ENCODE measurements at regions not wholly inside any gene's neighbourhood (a gene's known extent, or its start where the extent isn't known, plus 50 kb on each side); places are given as distances from the start of the nearest gene placed in this dataset.

GRCh38 chr17:77564278-77564920, 394.1 kb upstream of the TNRC6C start:
- H3K9me3 ChIP-seq (ENCODE audit: low read length) = no peaks in the 10 kb centered on the region
- TF ChIP-seq EZH2 (conservative IDR thresholded peaks at IDR 0.05; ENCODE audit: low read depth, low read length) (no peak), ZNF749 (CRISPR knock-in tag; IDR thresholded peaks at IDR 0.05; ENCODE audit: borderline replicate concordance) (no peak), BCL6 (CRISPR knock-in tag; IDR thresholded peaks at IDR 0.05) (no peak), CEBPG (CRISPR knock-in tag; IDR thresholded peaks at IDR 0.05) (no peak), AHR (CRISPR knock-in tag; IDR thresholded peaks at IDR 0.05) (no peak), MEIS2 (CRISPR knock-in tag; IDR thresholded peaks at IDR 0.05) (no peak), THAP9 (CRISPR knock-in tag; IDR thresholded peaks at IDR 0.05; ENCODE audit: borderline replicate concordance) (no peak), MLXIP (CRISPR knock-in tag; IDR thresholded peaks at IDR 0.05; ENCODE audit: borderline replicate concordance) (no peak), ERF (CRISPR knock-in tag; IDR thresholded peaks at IDR 0.05) (no peak), ATF3 (CRISPR knock-in tag; IDR thresholded peaks at IDR 0.05) (no peak), SIN3B (IDR thresholded peaks at IDR 0.05; ENCODE audit: low read length) (no peak), ZNF589 (CRISPR knock-in tag; conservative IDR thresholded peaks at IDR 0.05) (no peak), IKZF4 (CRISPR knock-in tag; IDR thresholded peaks at IDR 0.05; ENCODE audit: borderline replicate concordance, low read depth, not compliant biosample characterization) (no peak), ZNF34 (CRISPR knock-in tag; IDR thresholded peaks at IDR 0.05; ENCODE audit: borderline replicate concordance) (no peak), ZNF616 (CRISPR knock-in tag; IDR thresholded peaks at IDR 0.05; ENCODE audit: low read depth) (no peak), ZNF446 (CRISPR knock-in tag; IDR thresholded peaks at IDR 0.05) (no peak), ZNF780A (CRISPR knock-in tag; IDR thresholded peaks at IDR 0.05) (no peak), NR1H2 (CRISPR knock-in tag; IDR thresholded peaks at IDR 0.05; ENCODE audit: borderline replicate concordance, low read depth) (no peak), MIER3 (CRISPR knock-in tag; IDR thresholded peaks at IDR 0.05; ENCODE audit: borderline replicate concordance) (no peak)
- no peak overlapping the region for H3K4me3 ChIP-seq (replicated peaks in 1 of 3; ENCODE audit: insufficient read depth in 1 of 3, low read depth in 2 of 3, low read length in 3 of 3)
- no peak overlapping the region for H3K27ac ChIP-seq (ENCODE audit: extremely low read length, insufficient read depth, low read length)
- no peak overlapping the region for H3K9ac ChIP-seq (ENCODE audit: insufficient read depth, low read depth, low read length)
- ChIA-PET CTCF (ENCODE audit: low intra/inter-chr PET ratio, low total read pairs) (no interaction called here), POLR2A (no interaction called here)
- FAIRE-seq (no peak), ATAC-seq (no peak), DNase-seq (ENCODE audit: low spot score) (no peak)
- no peaks in the 10 kb centered on the region for H3K36me3 ChIP-seq (replicated peaks in 1 of 2; ENCODE audit: control insufficient read depth in 1 of 2, insufficient read depth in 2 of 2, low read length in 2 of 2)
- BruUV-seq (replicated peaks) = no TSS peak
- peaks cover 5% of the 10 kb centered on the region; the same call in 1 of the 2 replicates for H3K4me1 ChIP-seq (ENCODE audit: insufficient read depth, low read length)
- in situ Hi-C loops (cut with HindIII; ENCODE audit: extremely low pct_ligation_motif_present, low pct_unique_long_range_greater_than_20kb) (no loop called here), intact Hi-C loops (cut with micrococcal nuclease; ENCODE audit: unreplicated experiment) (no loop called here)
- H2AFZ ChIP-seq (ENCODE audit: low read length) = no peak overlapping the region
- H3K79me2 ChIP-seq (ENCODE audit: insufficient read depth, low read length) = no peaks in the 10 kb centered on the region
- WGBS (ENCODE audit: low lambda C conversion rate) = 15% methylated on average over 13 of the region's 13 CpGs
- 0 out of 2 replicates have a peak, but pooled peaks cover 2% of the 10 kb centered on the region for H4K20me1 ChIP-seq (ENCODE audit: insufficient read depth, low read length)
- peaks cover 15 to 75% of the 10 kb centered on the region in 2 experiments; a peak in 4 of 5 replicates for H3K27me3 ChIP-seq (ENCODE audit: control insufficient read depth in 1 of 2, insufficient read depth in 2 of 2, low read length in 2 of 2)
- no peak overlapping the region for H3K4me2 ChIP-seq (ENCODE audit: low read depth, low read length)

Measured in HepG2 (cell line).